SK-MEL-5 (cell line): ENCODE measurements at regions not wholly inside any gene's neighbourhood (a gene's known extent, or its start where the extent isn't known, plus 50 kb on each side); places are given as distances from the start of the nearest gene placed in this dataset.

Source experiments
- DNase-seq: peaks from one replicate; pipeline ENCODE4 v3.0.0-alpha.2; 2016; ENCODE audit warnings: low read depth, low spot score
- in situ Hi-C: cut with HindIII; loops from 2 replicates; pipeline ENCODE4 v1.10.0; 2016; ENCODE audit warnings: low sequenced_read_pairs, high pct_unique_total_duplicates, low pct_unique_long_range_greater_than_20kb

GRCh38 chr2:12861344-12861930 lies 144.7 kb downstream of the TRIB2 start:
- no peak for DNase-seq
- in situ Hi-C loops, result no loop called here

GRCh38 chr2:12862541-12862940 lies 145.8 kb downstream of the TRIB2 start:
- no peak for DNase-seq
- in situ Hi-C loops, result no loop called here

DNA sequence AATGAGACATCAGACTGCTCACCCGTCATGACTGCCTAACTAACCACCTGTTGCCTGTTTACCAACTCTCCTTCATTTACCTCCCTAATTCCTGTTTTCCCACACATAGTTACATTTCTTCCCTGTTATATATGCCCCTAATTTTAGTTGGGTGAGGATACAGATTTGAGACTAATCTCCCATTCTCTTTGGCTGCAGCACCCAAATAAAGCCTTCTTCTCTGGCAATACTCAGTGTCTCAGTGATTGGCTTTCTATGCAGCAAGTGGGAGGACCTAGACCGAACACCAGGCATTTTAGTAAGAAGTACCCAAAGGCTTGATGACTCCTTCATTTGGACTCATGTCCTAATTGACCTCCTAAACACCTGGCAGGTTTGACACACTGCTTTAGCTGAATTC lies 147.2 kb downstream of the TRIB2 start:
- DNase-seq, result no peak
- in situ Hi-C loops, result no loop called here

GRCh38 chr2:12867631-12868287 lies 151.0 kb downstream of the TRIB2 start:
- no peak for DNase-seq
- in situ Hi-C loops, result no loop called here

- no peak for DNase-seq
- in situ Hi-C loops, result no loop called here
Measured at GRCh38 chr2:12870692-12871091, 154.0 kb downstream of the TRIB2 start.

GRCh38 chr2:12871694-12872315 lies 155.1 kb downstream of the TRIB2 start:
- DNase-seq, result no peak
- in situ Hi-C loops, result no loop called here

GRCh38 chr2:12877761-12878160 lies 161.0 kb downstream of the TRIB2 start:
- DNase-seq, result no peak
- in situ Hi-C loops, result no loop called here

- no peak for DNase-seq
- in situ Hi-C loops, result no loop called here
Measured at GRCh38 chr2:12879649-12880048, 162.9 kb downstream of the TRIB2 start.

DNA sequence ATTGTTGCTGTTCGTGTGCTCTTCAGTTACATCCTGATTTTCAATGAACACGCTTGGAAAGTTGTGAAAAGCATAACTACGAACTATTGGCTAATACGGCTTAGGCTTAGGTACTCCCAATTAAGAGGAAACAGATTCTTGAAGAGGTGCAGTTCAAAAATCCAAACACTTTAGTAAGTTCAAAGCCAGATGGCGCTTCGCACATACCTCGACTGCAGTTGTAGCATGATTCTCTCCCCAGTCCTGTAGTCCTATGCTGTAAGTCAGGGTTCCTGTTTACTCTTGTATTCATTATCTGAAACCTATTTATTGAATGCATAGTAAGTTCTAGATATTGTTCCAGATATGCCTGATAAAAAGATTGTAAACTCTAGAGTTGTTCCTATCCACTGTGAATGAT lies 165.2 kb downstream of the TRIB2 start:
- DNase-seq, result peak; percentile 40
- in situ Hi-C loops, result no loop called here

- DNase-seq, result no peak
- in situ Hi-C loops, result no loop called here
Measured at GRCh38 chr2:12882393-12882792, 165.7 kb downstream of the TRIB2 start.

DNA sequence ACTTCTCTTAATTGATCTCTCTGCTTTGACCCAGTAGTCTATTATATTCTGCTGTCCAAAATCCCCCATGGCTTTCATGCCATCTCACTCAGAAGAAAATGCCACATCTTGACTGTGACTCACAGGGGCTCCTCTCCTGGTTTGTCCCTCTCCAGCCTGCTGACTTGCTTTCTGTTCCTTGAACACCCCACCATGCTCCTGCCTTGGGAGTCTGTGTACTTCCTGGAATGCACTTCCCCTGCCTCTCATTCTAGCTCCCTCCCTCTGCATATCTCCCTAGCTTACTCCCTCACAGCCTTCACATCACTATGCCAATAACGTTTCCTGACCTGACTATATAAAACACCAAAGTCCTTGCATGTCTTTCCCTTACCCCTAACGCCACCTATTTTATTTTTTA lies 167.2 kb downstream of the TRIB2 start:
- DNase-seq, result no peak

DNA sequence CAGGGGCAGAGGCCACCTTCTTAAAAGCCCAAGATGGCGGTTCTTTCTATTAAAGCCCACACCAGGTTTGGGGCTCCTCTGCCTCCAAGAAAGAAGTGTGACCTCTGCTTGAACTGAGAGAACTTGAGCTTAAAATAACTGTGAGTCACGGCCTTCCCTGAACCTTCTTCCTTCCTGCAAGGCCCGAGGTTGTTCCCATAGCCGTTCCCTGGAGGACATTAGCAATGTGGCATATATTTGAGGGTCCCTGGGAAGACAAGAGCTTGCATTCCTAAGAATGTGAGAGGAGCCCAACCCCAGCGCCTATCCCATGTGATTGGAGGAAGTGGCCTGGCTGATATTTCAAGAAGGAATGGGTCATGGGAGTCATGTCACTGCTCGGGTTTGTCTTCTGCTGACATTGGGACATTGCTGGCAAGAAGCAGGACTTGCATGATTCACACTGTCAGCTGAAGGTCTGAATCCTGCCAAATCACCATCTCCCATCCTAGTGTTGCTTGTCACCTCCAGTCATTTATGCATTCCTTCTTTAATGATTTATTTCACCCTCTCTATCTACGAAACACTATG lies 168.1 kb downstream of the TRIB2 start:
- in situ Hi-C loops, result no loop called here
- DNase-seq, result peak; percentile 9

More for the DNA sequence above, 167.2 kb downstream of the TRIB2 start:
- in situ Hi-C loops, result no loop called here

DNA sequence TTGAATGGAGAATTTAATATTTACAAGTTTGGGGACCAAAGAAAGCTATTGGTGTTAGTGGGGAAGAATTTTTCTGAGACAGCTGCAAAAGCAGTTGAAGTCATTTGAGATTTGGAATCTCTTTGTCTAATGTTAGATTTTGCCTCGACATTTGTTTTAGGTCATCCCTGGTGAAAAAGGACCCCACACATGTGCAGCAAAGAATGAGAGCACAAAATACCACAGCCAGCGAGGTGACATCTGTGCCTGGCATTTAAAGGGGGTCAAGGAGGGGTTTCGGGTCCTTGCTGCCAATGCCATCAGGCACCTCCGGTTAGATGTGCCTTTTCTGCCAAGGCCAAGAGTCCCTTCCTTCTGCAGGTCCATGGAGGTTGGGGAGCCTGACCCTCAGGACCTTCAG lies 173.3 kb downstream of the TRIB2 start:
- in situ Hi-C loops, result no loop called here
- DNase-seq, result no peak

DNA sequence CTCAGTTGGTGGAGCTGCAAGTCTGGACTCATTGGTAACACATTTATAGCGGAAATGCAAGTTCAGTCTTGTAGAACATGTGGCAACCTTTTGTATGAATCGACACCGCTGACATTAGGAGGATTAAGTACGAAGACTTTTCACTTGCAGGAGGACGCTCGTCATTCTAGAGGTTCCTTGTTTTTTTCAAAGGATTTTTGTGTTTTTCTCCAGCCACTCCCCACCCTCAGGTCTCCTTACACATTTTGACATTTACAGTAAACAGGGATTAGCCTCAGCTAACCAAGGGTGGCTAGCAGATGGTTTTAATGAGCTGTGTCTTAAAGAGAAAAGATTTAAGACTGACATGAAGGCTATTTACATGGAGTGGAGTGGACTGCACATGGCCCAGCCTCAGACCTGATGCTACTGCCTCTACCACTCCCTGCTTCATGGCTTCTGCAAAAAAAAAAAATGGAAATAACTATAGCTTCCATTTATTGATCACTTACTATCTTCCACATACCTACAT lies 173.8 kb downstream of the TRIB2 start:
- DNase-seq, result no peak
- in situ Hi-C loops, result no loop called here

DNA sequence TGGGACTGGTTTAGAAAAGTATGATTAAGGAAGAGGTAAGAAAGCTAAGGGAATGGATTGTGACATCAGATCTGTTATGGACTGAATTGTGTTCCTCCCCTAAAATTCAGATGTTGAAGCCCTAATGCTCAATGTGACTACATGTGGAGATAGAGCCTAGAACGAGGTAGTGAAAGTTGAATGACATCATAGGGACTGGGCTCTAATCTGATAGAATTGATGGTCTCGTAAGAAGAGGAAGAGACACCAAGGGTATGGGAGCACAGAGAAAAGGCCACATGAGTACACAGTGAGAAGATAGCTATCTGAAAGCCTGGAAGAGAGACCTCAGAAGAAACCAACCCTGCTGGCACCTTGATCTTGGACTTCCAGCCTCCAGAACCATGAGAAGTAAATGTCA lies 178.3 kb downstream of the TRIB2 start:
- DNase-seq, result no peak
- in situ Hi-C loops, result no loop called here

- in situ Hi-C loops, result no loop called here
- no peak for DNase-seq
Measured at GRCh38 chr2:12896318-12896982, 179.7 kb downstream of the TRIB2 start.

DNA sequence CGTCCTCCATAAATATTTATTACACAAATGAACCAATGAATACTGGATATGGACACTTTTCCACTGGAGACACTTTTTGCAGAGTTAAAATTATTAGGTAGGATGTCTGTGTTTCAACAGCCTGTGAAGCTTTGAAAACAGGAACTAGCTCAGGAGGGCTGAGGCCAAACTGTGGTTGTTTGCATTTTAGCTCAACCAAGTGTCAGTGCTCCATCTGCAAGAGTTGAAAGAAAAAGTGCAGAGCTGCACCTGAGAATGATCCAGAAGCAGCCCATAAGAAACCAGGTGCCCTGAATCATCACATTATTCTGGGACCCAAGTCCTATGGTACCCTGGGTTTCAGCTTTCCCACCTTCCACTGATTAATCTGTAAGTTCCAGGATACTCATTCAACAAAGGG lies 180.4 kb downstream of the TRIB2 start:
- in situ Hi-C loops, result no loop called here
- DNase-seq, result no peak

DNA sequence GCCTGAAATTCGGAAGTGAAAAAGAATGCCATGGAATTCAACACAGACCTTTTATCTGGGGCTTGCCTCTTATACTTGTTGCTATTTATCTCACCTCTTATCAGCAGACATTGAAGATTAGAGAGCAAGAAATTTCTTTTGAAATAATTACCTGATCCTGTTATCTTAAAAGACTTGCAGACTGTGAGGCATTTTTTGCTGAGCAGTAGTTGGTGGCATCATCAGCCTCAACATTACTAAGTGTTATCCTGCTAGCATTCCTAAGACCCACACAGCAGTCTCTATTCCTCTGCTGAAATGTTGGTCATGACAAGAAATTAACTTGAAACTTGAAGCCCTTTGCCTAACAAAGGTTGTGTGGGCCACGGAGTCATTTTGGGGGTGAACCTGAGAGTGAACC lies 186.5 kb downstream of the TRIB2 start:
- no peak for DNase-seq
- in situ Hi-C loops, result no loop called here
